K562 (cell line): ENCODE measurements at regions not wholly inside any gene's neighbourhood (a gene's known extent, or its start where the extent isn't known, plus 50 kb on each side); places are given as distances from the start of the nearest gene placed in this dataset.

Experiments used
- ATAC-seq: fragments of 200-7000 bp; cut with Tn5 transposase; 3 replicates; pipeline ENCODE4 v1.9.1; 2020; ENCODE audit warnings: moderate library complexity
- BruUV-seq: library from RNA; stranded (reverse); fragments of 400-500 nt; replicated peaks from 2 replicates; lab custom pipeline; 2021; lab: Mats Ljungman, UMichigan
- CTCF ChIA-PET: fragments of 300-600 bp; formaldehyde crosslinking; extraction: SDS; loops from one replicate; lab custom pipeline; 2021; ENCODE audit warnings: low intra/inter-chr PET ratio; lab: Yijun Ruan, JAX
- POLR2A ChIA-PET: fragments of 300-600, 350-650 bp; sonication (Branson Sonifier 250); formaldehyde crosslinking; extraction: SDS; loops from one replicate; lab custom pipeline; 2021; ENCODE audit warnings: antibody characterized with exemption, inconsistent platforms; lab: Yijun Ruan, JAX
- DNase-seq, 4 experiments: peaks; one replicate each; pipeline versions ENCODE4 v3.0.0 to v3.0.0-alpha.2; 2011 to 2018; ENCODE audit warnings: low spot score in 3 of 4, mixed read lengths in 3 of 4; ENCODE audit errors: extremely low read depth in 1 of 4
- FAIRE-seq: peaks from 2 replicates; lab custom pipeline; 2011; peaks lifted over from hg19 to GRCh38; lab: Jason Lieb, UNC
- H2AFZ ChIP-seq: 2 replicates; pipeline ENCODE4 v1.6.0; 2011; ENCODE audit warnings: low read depth, low read length, control low read depth, inconsistent platforms
- H3K27ac ChIP-seq: fragments of 200-600 bp; 3 replicates; pipeline ENCODE4 v1.8.0; 2011; ENCODE audit warnings: low read depth, mild to moderate bottlenecking, control low read depth, inconsistent platforms, low read length, moderate library complexity, mixed read lengths; ENCODE audit errors: extremely low read depth
- H3K27me3 ChIP-seq, 2 experiments: fragments of 300-600 bp in 1 of 2; 2 replicates in 1 of 2; 3 replicates in 1 of 2; pipeline versions ENCODE4 v1.6.0 to v1.8.0; 2011; ENCODE audit warnings: inconsistent platforms in 2 of 2, low read length in 2 of 2, mild to moderate bottlenecking in 1 of 2, mixed read lengths in 1 of 2, moderate library complexity in 1 of 2; ENCODE audit not compliant: control insufficient read depth in 2 of 2, insufficient read depth in 2 of 2
- H3K36me3 ChIP-seq: fragments of 300-600 bp; 3 replicates; pipeline ENCODE4 v1.8.0; 2011; ENCODE audit warnings: mild to moderate bottlenecking, low read length, inconsistent platforms; ENCODE audit not compliant: control insufficient read depth, insufficient read depth
- H3K4me1 ChIP-seq, 2 experiments: fragments of 200-600 bp in 1 of 2; replicated peaks in 1 of 2; 2 replicates in 1 of 2; 3 replicates in 1 of 2; pipeline versions ENCODE4 v1.5.1 to v1.8.0; 2011; ENCODE audit warnings: inconsistent platforms in 2 of 2, low read length in 2 of 2, mild to moderate bottlenecking in 1 of 2, mixed read lengths in 1 of 2, moderate library complexity in 1 of 2; ENCODE audit not compliant: control insufficient read depth in 2 of 2, insufficient read depth in 2 of 2
- H3K4me2 ChIP-seq: 2 replicates; pipeline ENCODE4 v1.6.1; 2011; ENCODE audit warnings: low read length, control low read depth, inconsistent platforms, mixed read lengths; ENCODE audit not compliant: insufficient read depth
- H3K4me3 ChIP-seq: fragments of 200-600 bp; sonication (generic), shearing (Covaris generic); 2 replicates; pipeline ENCODE4 v1.5.1; 2016; ENCODE audit warnings: control low read depth, inconsistent platforms
- H3K79me2 ChIP-seq: fragments of 200-600 bp; 3 replicates; pipeline ENCODE4 v1.8.0; 2011; ENCODE audit warnings: low read length, inconsistent platforms; ENCODE audit not compliant: control insufficient read depth, insufficient read depth
- H3K9ac ChIP-seq, 2 experiments: 2 replicates each; pipeline versions ENCODE4 v1.6.0 to v1.6.1; 2011; ENCODE audit warnings: low read depth in 2 of 2, low read length in 2 of 2, control low read depth in 1 of 2, inconsistent platforms in 1 of 2, mild to moderate bottlenecking in 1 of 2, mixed read lengths in 1 of 2; ENCODE audit not compliant: insufficient read depth in 1 of 2
- H3K9me1 ChIP-seq: one replicate; pipeline ENCODE4 v1.6.0; 2011; ENCODE audit warnings: inconsistent platforms, mild to moderate bottlenecking, low read length, moderate library complexity; ENCODE audit not compliant: control insufficient read depth, insufficient read depth
- H3K9me3 ChIP-seq: replicated peaks from 2 replicates; pipeline ENCODE4 v1.5.1; 2011; ENCODE audit warnings: low read depth, low read length, inconsistent platforms; ENCODE audit not compliant: control insufficient read depth, insufficient read depth
- H4K20me1 ChIP-seq: replicated peaks from 2 replicates; pipeline ENCODE4 v1.6.1; 2011; ENCODE audit warnings: low read length, inconsistent platforms, mixed read lengths; ENCODE audit not compliant: control insufficient read depth, insufficient read depth
- ARNT ChIP-seq, 2 experiments: fragments of 450-650 bp; IDR thresholded peaks; 2 replicates each; pipeline ENCODE4 v1.6.1; 2016; ENCODE audit warnings: mild to moderate bottlenecking in 1 of 2
- MLLT1 ChIP-seq, 2 experiments: fragments of 450-650 bp; IDR thresholded peaks; 2 replicates each; pipeline ENCODE4 v1.6.1; 2016
- SNIP1 ChIP-seq: fragments of 450-650 bp; IDR thresholded peaks from 2 replicates; pipeline ENCODE4 v1.7.1; 2017; ENCODE audit warnings: low read depth, mild to moderate bottlenecking
- YY1 ChIP-seq, 3 experiments: IDR thresholded peaks; 2 replicates each; pipeline ENCODE4 v1.6.1; 2011; ENCODE audit warnings: low read length in 2 of 3, mild to moderate bottlenecking in 2 of 3, moderate library complexity in 2 of 3, borderline replicate concordance in 1 of 3, control low read depth in 1 of 3, low read depth in 1 of 3; ENCODE audit not compliant: insufficient read depth in 3 of 3, insufficient replicate concordance in 2 of 3, control insufficient read depth in 1 of 3, insufficient read length in 1 of 3; ENCODE audit errors: extremely low read depth in 1 of 3
- ZNF408 ChIP-seq: fragments of 250-450 bp; sonication (Bioruptor Pico); IDR thresholded peaks from 2 replicates; pipeline ENCODE4 v1.4.0; 2020; ENCODE audit warnings: low read depth, mild to moderate bottlenecking, moderate library complexity
- ZNF57 ChIP-seq: fragments of 450-650 bp; formaldehyde crosslinking; IDR thresholded peaks from 2 replicates; pipeline ENCODE4 v1.4.0; 2020; ENCODE audit warnings: mild to moderate bottlenecking, moderate library complexity
- ZNF696 ChIP-seq: fragments of 250-450 bp; sonication (Bioruptor Pico); conservative IDR thresholded peaks from 2 replicates; pipeline ENCODE4 v1.4.0; 2020; ENCODE audit warnings: mild to moderate bottlenecking, moderate library complexity
- WGBS: fragments of 100-300 bp; shearing (Covaris generic); methylation state at CpG from one replicate; pipeline ENCODE4 v1.1.6; 2016; ENCODE audit warnings: low coverage, mixed read lengths; ENCODE audit not compliant: insufficient coverage; ENCODE audit errors: missing lambda C conversion rate; 5-methylcytosine and 5-hydroxymethylcytosine counted together
- in situ Hi-C: fragments of 300-500 bp; cut with MboI; formaldehyde crosslinking; loops from 4 replicates; pipeline ENCODE4 v1.15.0; 2018; ENCODE audit warnings: inconsistent platforms, mixed read lengths
- intact Hi-C: fragments of 100-400 bp; cut with micrococcal nuclease; formaldehyde crosslinking; loops from 2 replicates; pipeline ENCODE4 v1.14.2; 2022

GRCh38 chr6:71537717-71538116 lies 249.1 kb downstream of the OGFRL1 start:
- no peaks in the 10 kb centered on the region for H4K20me1 ChIP-seq
- TF ChIP-seq ZNF408 (CRISPR knock-in tag) (no peak), ARNT (IDR thresholded peaks at IDR 0.05) (no peak)
- H3K27me3 ChIP-seq, result no peaks in the 10 kb centered on the region
- no peak overlapping the region for H3K4me3 ChIP-seq
- FAIRE-seq, result no peak
- H3K27ac ChIP-seq, result no peak overlapping the region
- H3K79me2 ChIP-seq, result no peaks in the 10 kb centered on the region
- H2AFZ ChIP-seq, result no peak overlapping the region
- no peaks in the 10 kb centered on the region for H3K4me1 ChIP-seq
- WGBS, result 0% methylated on average over 1 of the region's 1 CpG
- intact Hi-C loops (loop anchor here (10.0 kb wide), 1 partner anchor 153 kb away; no protein-coding TSS in a partner anchor), in situ Hi-C loops (loop anchor here (25.0 kb wide), 1 partner anchor 550 kb away; no protein-coding TSS in a partner anchor)
- CTCF ChIA-PET, result no interaction called here
- H3K9ac ChIP-seq, result no peak overlapping the region
- H3K9me1 ChIP-seq, result no peaks in the 10 kb centered on the region
- H3K36me3 ChIP-seq, result no peaks in the 10 kb centered on the region
- no peak for DNase-seq
- no peak for ATAC-seq
- BruUV-seq, result no TSS peak
- H3K9me3 ChIP-seq, result no peaks in the 10 kb centered on the region
- no peak overlapping the region for H3K4me2 ChIP-seq
- POLR2A ChIA-PET, result no interaction called here

GRCh38 chr6:71544028-71544427 lies 255.4 kb downstream of the OGFRL1 start:
- CTCF ChIA-PET, result no interaction called here
- Histone ChIP-seq H3K36me3 (no peaks in the 10 kb centered on the region), H3K4me1 (no peaks in the 10 kb centered on the region), H4K20me1 (no peaks in the 10 kb centered on the region), H3K9ac (no peak overlapping the region), H3K27me3 (no peaks in the 10 kb centered on the region), H3K9me1 (no peaks in the 10 kb centered on the region), H3K79me2 (no peaks in the 10 kb centered on the region), H3K27ac (no peak overlapping the region), H2AFZ (no peak overlapping the region), H3K4me2 (no peak overlapping the region)
- intact Hi-C loops, result no loop called here
- DNase-seq (no peak), FAIRE-seq (no peak)
- POLR2A ChIA-PET, result no interaction called here
- 2% methylated on average over 4 of the region's 4 CpGs for WGBS
- no peak for TF ChIP-seq MLLT1 (IDR thresholded peaks at IDR 0.05)
- no peak for TF ChIP-seq SNIP1
- no peak for TF ChIP-seq ZNF57 (CRISPR knock-in tag)
- TF ChIP-seq YY1 (IDR thresholded peaks at IDR 0.05; ENCODE audit: borderline replicate concordance in 1 of 3, control insufficient read depth in 1 of 3, extremely low read depth in 1 of 3, insufficient read depth in 3 of 3, insufficient read length in 1 of 3, insufficient replicate concordance in 2 of 3, low read depth in 1 of 3, low read length in 2 of 3), result no peak
- TF ChIP-seq ZNF696 (CRISPR knock-in tag), result no peak
- TF ChIP-seq, all 486 proteins: peak for 0
- Histone ChIP-seq H3K4me3 (no peak overlapping the region), H3K9me3 (no peaks in the 10 kb centered on the region)
- in situ Hi-C loops, result loop anchor here (25.0 kb wide), 1 partner anchor 543 kb away; no protein-coding TSS in a partner anchor
- ATAC-seq, result no peak
- no TSS peak for BruUV-seq
